B cell (primary cell): ENCODE measurements at regions not wholly inside any gene's neighbourhood (a gene's known extent, or its start where the extent isn't known, plus 50 kb on each side); places are given as distances from the start of the nearest gene placed in this dataset.

Experiments
- ATAC-seq: fragments of 200-7000 bp; cut with Tn5 transposase; one replicate; pipeline ENCODE4 v1.10.0; 2021; ENCODE audit warnings: low read depth, mild to moderate bottlenecking, moderate number of reproducible peaks, moderate library complexity
- CTCF ChIA-PET: fragments of 350-600 bp; sonication (Branson Sonifier 250); formaldehyde crosslinking; loops from one replicate; lab custom pipeline; 2021; ENCODE audit warnings: antibody characterized with exemption, inconsistent platforms; lab: Charles Lee
- POLR2A ChIA-PET: fragments of 350-600 bp; sonication (Branson Sonifier 250); formaldehyde crosslinking; loops from one replicate; lab custom pipeline; 2021; ENCODE audit warnings: antibody characterized with exemption; lab: Charles Lee
- DNase-seq: peaks from one replicate; pipeline ENCODE4 v3.0.0; 2013
- H2AFZ ChIP-seq: 2 replicates; pipeline ENCODE4 v1.6.1; 2012; ENCODE audit warnings: mild to moderate bottlenecking, low read depth, low read length; ENCODE audit not compliant: insufficient read depth, poor library complexity, severe bottlenecking
- H3K27ac ChIP-seq, 2 donors: 1 replicate in 1 of 2; 2 replicates in 1 of 2; pipeline ENCODE4 v1.5.1; 2012 to 2013; ENCODE audit warnings: low read length in 2 of 2, mild to moderate bottlenecking in 2 of 2, moderate library complexity in 1 of 2
- H3K27me3 ChIP-seq, 4 experiments: fragments of 200-600 bp in 1 of 4; sonication (generic) in 1 of 4; replicated peaks in 1 of 4; 1 replicate in 2 of 4; 2 replicates in 2 of 4; pipeline versions ENCODE4 v1.6.1 to v1.7.0; 2013 to 2016; ENCODE audit warnings: low read length in 3 of 4, mild to moderate bottlenecking in 2 of 4, mixed read lengths in 1 of 4, moderate library complexity in 1 of 4; ENCODE audit not compliant: insufficient read depth in 4 of 4, control insufficient read depth in 3 of 4; ENCODE audit errors: control extremely low read depth in 1 of 4
- H3K36me3 ChIP-seq, 2 experiments: replicated peaks in 1 of 2; 1 replicate in 1 of 2; 2 replicates in 1 of 2; pipeline versions ENCODE4 v1.6.1 to v1.7.1; 2013; ENCODE audit warnings: low read length in 1 of 2; ENCODE audit not compliant: insufficient read depth in 2 of 2, control insufficient read depth in 1 of 2; ENCODE audit errors: control extremely low read depth in 1 of 2, extremely low read depth in 1 of 2
- H3K4me1 ChIP-seq, 2 donors: fragments of 200-600 bp in 1 of 2; sonication (generic) in 1 of 2; 1 replicate in 1 of 2; 2 replicates in 1 of 2; pipeline versions ENCODE4 v1.5.1 to v1.6.1; 2013 to 2017; ENCODE audit warnings: low read length in 2 of 2; ENCODE audit not compliant: control insufficient read depth in 2 of 2, insufficient read depth in 2 of 2
- H3K4me2 ChIP-seq: replicated peaks from 2 replicates; pipeline ENCODE3; 2012; ENCODE audit warnings: mild to moderate bottlenecking, low read depth, low read length; ENCODE audit not compliant: poor library complexity, severe bottlenecking
- H3K4me3 ChIP-seq, 5 experiments: fragments of 200-600 bp in 1 of 5; sonication (generic) in 1 of 5; 1 replicate in 3 of 5; 2 replicates in 2 of 5; pipeline versions ENCODE4 v1.5.1 to v1.7.0; 2011 to 2016; ENCODE audit warnings: low read length in 4 of 5, mild to moderate bottlenecking in 4 of 5, low read depth in 2 of 5, control low read depth in 1 of 5, moderate library complexity in 1 of 5; ENCODE audit not compliant: insufficient read depth in 1 of 5; ENCODE audit errors: control extremely low read depth in 1 of 5, extremely low read depth in 1 of 5
- H3K79me2 ChIP-seq: fragments of 200-600 bp; sonication (generic); one replicate; pipeline ENCODE4 v1.6.0; 2016; ENCODE audit warnings: low read length; ENCODE audit not compliant: control insufficient read depth, insufficient read depth
- H3K9ac ChIP-seq: fragments of 200-600 bp; sonication (generic); 2 replicates; pipeline ENCODE4 v1.6.1; 2017; ENCODE audit warnings: mild to moderate bottlenecking, low read length, moderate library complexity
- H3K9me3 ChIP-seq, 3 donors: one replicate each; pipeline versions ENCODE4 v1.6.1 to v1.7.1; 2013; ENCODE audit warnings: low read length in 2 of 3; ENCODE audit not compliant: control insufficient read depth in 2 of 3, insufficient read depth in 1 of 3; ENCODE audit errors: control extremely low read depth in 1 of 3
- H4K20me1 ChIP-seq: 2 replicates; pipeline ENCODE4 v1.6.0; 2012; ENCODE audit warnings: mild to moderate bottlenecking, low read length; ENCODE audit not compliant: insufficient read depth, control insufficient read depth, poor library complexity, severe bottlenecking
- H3K27ac Mint-ChIP-seq: one replicate; pipeline ENCODE4 v1.8.0; 2021; ENCODE audit warnings: mixed read lengths
- H3K27me3 Mint-ChIP-seq: one replicate; pipeline ENCODE4 v1.8.0; 2021; ENCODE audit warnings: mixed read lengths
- H3K4me1 Mint-ChIP-seq: one replicate; pipeline ENCODE4 v1.8.0; 2021; ENCODE audit warnings: mixed read lengths
- H3K4me3 Mint-ChIP-seq: one replicate; pipeline ENCODE4 v1.8.0; 2021; ENCODE audit warnings: mixed read lengths
- H3K9me3 Mint-ChIP-seq: one replicate; pipeline ENCODE4 v1.8.0; 2022; ENCODE audit warnings: mixed read lengths; ENCODE audit not compliant: insufficient read depth
- CTCF ChIP-seq: fragments of 200-600 bp; IDR thresholded peaks from one replicate; pipeline ENCODE4 v1.8.0; 2022; ENCODE audit warnings: antibody characterized with exemption, mild to moderate bottlenecking
- EZH2 ChIP-seq: IDR thresholded peaks from 2 replicates; pipeline ENCODE4 v1.6.1; 2012; ENCODE audit warnings: borderline replicate concordance, low read depth, mild to moderate bottlenecking, moderate library complexity, low read length; ENCODE audit not compliant: insufficient read depth, poor library complexity, severe bottlenecking
- WGBS: methylation state at CpG from one replicate; pipeline ENCODE4 v1.1.5; 2013; ENCODE audit warnings: missing lambda C conversion rate; ENCODE audit not compliant: insufficient coverage; 5-methylcytosine and 5-hydroxymethylcytosine counted together
- intact Hi-C: fragments of 100-400 bp; cut with micrococcal nuclease; formaldehyde crosslinking; loops from one replicate; pipeline ENCODE4 v1.10.0; 2022

- Histone ChIP-seq H3K27ac (no peak overlapping the region), H3K4me2 (no peak overlapping the region), H2AFZ (no peak overlapping the region), H4K20me1 (no peaks in the 10 kb centered on the region), H3K27me3 (no peaks in the 10 kb centered on the region), H3K9ac (no peak overlapping the region), H3K36me3 (no peaks in the 10 kb centered on the region), H3K4me3 (no peak overlapping the region), H3K4me1 (no peaks in the 10 kb centered on the region), H3K9me3 (no peaks in the 10 kb centered on the region), H3K79me2 (no peaks in the 10 kb centered on the region)
- no peak for DNase-seq
- ChIA-PET CTCF (no interaction called here), POLR2A (no interaction called here)
- TF ChIP-seq CTCF (no peak), EZH2 (no peak)
- H3K27me3 Mint-ChIP-seq = no peaks in the 10 kb centered on the region
- no peak overlapping the region for H3K27ac Mint-ChIP-seq
- WGBS = no CpG with 5 or more reads among the region's 1 CpG
- no peak for ATAC-seq
- intact Hi-C loops = no loop called here
- no peak overlapping the region for H3K4me3 Mint-ChIP-seq
- H3K9me3 Mint-ChIP-seq = peaks cover 7% of the 10 kb centered on the region
- no peaks in the 10 kb centered on the region for H3K4me1 Mint-ChIP-seq
Observed at GRCh38 chr3:839981-840380, 252.8 kb upstream of the CNTN6 start.

GRCh38 chr3:851098-851790 is 241.6 kb upstream of the CNTN6 start:
- DNase-seq = no peak

More at GRCh38 chr3:851098-851790, 241.6 kb upstream of the CNTN6 start:
- Histone ChIP-seq H3K4me1 (no peaks in the 10 kb centered on the region), H3K4me3 (no peak overlapping the region), H3K79me2 (no peaks in the 10 kb centered on the region), H3K36me3 (no peaks in the 10 kb centered on the region), H4K20me1 (no peaks in the 10 kb centered on the region), H2AFZ (no peak overlapping the region), H3K27ac (no peak overlapping the region), H3K4me2 (no peak overlapping the region), H3K9me3 (peaks cover 0 to 5% (median 1%) of the 10 kb centered on the region in 3 donors), H3K27me3 (no peaks in the 10 kb centered on the region), H3K9ac (no peak overlapping the region)
- H3K4me1 Mint-ChIP-seq = no peaks in the 10 kb centered on the region
- TF ChIP-seq CTCF (no peak), EZH2 (no peak)
- POLR2A ChIA-PET = no interaction called here
- CTCF ChIA-PET = no interaction called here
- no peaks in the 10 kb centered on the region for H3K9me3 Mint-ChIP-seq
- no peaks in the 10 kb centered on the region for H3K27me3 Mint-ChIP-seq
- ATAC-seq = no peak
- intact Hi-C loops = no loop called here
- H3K27ac Mint-ChIP-seq = no peak overlapping the region
- WGBS = 87% methylated on average over 4 of the region's 5 CpGs
- no peak overlapping the region for H3K4me3 Mint-ChIP-seq
